Parathyroid adenoma (tissue), 2 donors: ENCODE measurements at regions not wholly inside any gene's neighbourhood (a gene's known extent, or its start where the extent isn't known, plus 50 kb on each side); places are given as distances from the start of the nearest gene placed in this dataset.

Experiments used
- H2AFZ ChIP-seq: fragments of 300-600 bp; sonication (generic); one replicate; pipeline ENCODE4 v1.7.0; 2017; ENCODE audit warnings: antibody characterized with exemption, mild to moderate bottlenecking
- H3K27ac ChIP-seq: fragments of 300-600 bp; sonication (generic); one replicate; pipeline ENCODE4 v1.7.0; 2017
- H3K27me3 ChIP-seq: fragments of 300-600 bp; sonication (generic); one replicate; pipeline ENCODE4 v1.7.0; 2017; ENCODE audit warnings: low read length; ENCODE audit not compliant: control insufficient read depth, insufficient read depth
- H3K36me3 ChIP-seq: fragments of 300-600 bp; sonication (generic); one replicate; pipeline ENCODE4 v1.7.0; 2017; ENCODE audit warnings: low read length; ENCODE audit not compliant: control insufficient read depth, insufficient read depth
- H3K4me1 ChIP-seq: fragments of 300-600 bp; sonication (generic); one replicate; pipeline ENCODE4 v1.7.0; 2017; ENCODE audit warnings: control low read depth
- H3K4me2 ChIP-seq: fragments of 300-600 bp; sonication (generic); one replicate; pipeline ENCODE4 v1.7.0; 2017; ENCODE audit warnings: low read length
- H3K4me3 ChIP-seq: fragments of 300-600 bp; sonication (generic); one replicate; pipeline ENCODE4 v1.7.0; 2017; ENCODE audit warnings: low read depth, low read length
- H3K79me2 ChIP-seq: fragments of 300-600 bp; sonication (generic); one replicate; pipeline ENCODE4 v1.7.0; 2017; ENCODE audit warnings: control low read depth
- H3K9ac ChIP-seq: fragments of 300-600 bp; sonication (generic); one replicate; pipeline ENCODE4 v1.7.0; 2017; ENCODE audit warnings: mild to moderate bottlenecking
- H3K9me3 ChIP-seq: fragments of 300-600 bp; sonication (generic); one replicate; pipeline ENCODE4 v1.7.0; 2017; ENCODE audit warnings: low read length; ENCODE audit not compliant: control insufficient read depth
- TF ChIP-seq, protein P1 (sequence below): fragments of 300-600 bp; sonication (generic); IDR thresholded peaks from one replicate; pipeline ENCODE4 v1.7.0; 2017; ENCODE audit warnings: antibody characterized with exemption, mild to moderate bottlenecking
- donor health status: primary hyperparathyroidism.

DNA sequence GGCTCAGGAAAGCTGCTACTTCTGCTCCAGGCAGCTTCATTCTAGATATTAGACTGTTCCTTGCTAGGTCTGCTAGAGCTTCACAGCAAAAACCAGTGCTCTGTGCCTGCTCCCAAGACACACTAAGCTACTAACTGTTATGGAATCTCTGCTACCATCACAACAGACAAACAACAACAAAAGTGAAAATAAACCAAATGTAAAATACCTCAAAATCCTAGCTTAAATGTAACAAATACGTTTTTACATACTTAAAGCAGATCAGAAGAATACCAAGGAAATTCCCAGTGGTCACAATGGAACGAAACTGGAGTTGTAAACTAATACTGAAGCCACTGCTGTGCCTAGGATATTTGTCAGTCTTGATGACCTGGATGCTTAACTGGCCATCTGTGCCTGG, 84.6 kb upstream of the EZR start:
- no peak overlapping the region for H3K4me3 ChIP-seq
- H3K9me3 ChIP-seq: no peaks in the 10 kb centered on the region
- H3K4me2 ChIP-seq: no peak overlapping the region
- no peaks in the 10 kb centered on the region for H3K4me1 ChIP-seq
- H3K27ac ChIP-seq: no peak overlapping the region
- TF ChIP-seq, protein P1, sequence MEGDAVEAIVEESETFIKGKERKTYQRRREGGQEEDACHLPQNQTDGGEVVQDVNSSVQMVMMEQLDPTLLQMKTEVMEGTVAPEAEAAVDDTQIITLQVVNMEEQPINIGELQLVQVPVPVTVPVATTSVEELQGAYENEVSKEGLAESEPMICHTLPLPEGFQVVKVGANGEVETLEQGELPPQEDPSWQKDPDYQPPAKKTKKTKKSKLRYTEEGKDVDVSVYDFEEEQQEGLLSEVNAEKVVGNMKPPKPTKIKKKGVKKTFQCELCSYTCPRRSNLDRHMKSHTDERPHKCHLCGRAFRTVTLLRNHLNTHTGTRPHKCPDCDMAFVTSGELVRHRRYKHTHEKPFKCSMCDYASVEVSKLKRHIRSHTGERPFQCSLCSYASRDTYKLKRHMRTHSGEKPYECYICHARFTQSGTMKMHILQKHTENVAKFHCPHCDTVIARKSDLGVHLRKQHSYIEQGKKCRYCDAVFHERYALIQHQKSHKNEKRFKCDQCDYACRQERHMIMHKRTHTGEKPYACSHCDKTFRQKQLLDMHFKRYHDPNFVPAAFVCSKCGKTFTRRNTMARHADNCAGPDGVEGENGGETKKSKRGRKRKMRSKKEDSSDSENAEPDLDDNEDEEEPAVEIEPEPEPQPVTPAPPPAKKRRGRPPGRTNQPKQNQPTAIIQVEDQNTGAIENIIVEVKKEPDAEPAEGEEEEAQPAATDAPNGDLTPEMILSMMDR: no peak
- H3K36me3 ChIP-seq: no peaks in the 10 kb centered on the region
- H3K9ac ChIP-seq: no peak overlapping the region
- H3K79me2 ChIP-seq: no peaks in the 10 kb centered on the region
- no peaks in the 10 kb centered on the region for H3K27me3 ChIP-seq
- H2AFZ ChIP-seq: no peak overlapping the region

DNA sequence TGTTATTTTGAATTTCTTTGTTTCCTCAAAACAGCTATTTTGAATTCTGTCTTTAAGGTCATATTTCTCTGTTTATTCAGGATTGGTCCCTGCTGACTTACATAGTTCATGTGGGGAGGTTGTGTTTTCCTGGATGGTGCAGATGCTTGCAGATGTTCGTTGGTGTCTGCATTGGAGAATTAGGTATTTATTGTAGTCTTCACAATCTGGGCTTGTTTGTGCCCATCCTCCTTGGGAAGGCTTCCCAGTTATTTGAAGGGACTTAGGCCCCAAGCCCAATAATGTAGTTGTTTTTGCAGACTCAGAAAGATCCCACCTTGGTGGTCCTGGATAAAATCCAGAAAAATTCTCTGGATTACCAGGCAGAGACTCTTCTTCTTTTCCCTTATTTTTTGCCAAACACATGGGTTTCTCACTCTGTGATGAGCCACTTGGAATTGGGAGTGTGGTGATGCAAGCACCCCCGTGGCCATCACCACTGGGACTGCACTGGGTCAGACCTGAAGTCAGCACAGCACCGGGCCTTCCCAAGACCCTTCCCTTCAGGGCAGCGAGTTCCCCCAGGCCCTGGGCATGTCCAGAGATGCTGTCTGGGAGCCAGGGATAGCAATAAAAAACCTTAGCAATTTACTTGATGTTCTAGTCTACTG, 81.6 kb upstream of the EZR start:
- Histone ChIP-seq H3K27ac (no peak overlapping the region), H3K4me1 (no peaks in the 10 kb centered on the region), H2AFZ (no peak overlapping the region), H3K4me2 (no peak overlapping the region), H3K27me3 (no peaks in the 10 kb centered on the region), H3K36me3 (no peaks in the 10 kb centered on the region), H3K9me3 (no peaks in the 10 kb centered on the region), H3K4me3 (no peak overlapping the region), H3K9ac (no peak overlapping the region), H3K79me2 (no peaks in the 10 kb centered on the region)
- TF ChIP-seq, protein P1: no peak

DNA sequence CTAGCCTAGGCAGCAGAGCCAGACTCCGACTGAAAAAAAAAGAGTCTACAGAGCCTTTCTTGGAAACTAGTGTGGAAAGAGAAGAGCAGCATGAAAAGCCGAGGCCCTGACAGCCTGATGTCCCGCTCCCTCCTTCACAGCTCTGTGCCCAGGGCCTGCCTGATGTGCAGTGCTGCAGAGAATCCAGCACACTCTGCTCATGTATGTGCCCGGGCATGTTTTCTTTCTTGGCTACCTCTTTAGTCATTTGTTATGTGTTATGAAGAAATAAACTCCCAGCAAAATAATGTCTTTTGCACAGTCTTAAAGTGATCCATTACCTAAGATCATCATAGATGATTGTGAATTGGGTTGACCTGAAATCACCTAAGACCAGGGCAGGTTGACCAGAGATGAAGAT, 78.1 kb upstream of the EZR start:
- H3K27ac ChIP-seq: no peak overlapping the region
- H3K4me1 ChIP-seq: no peaks in the 10 kb centered on the region
- H3K27me3 ChIP-seq: no peaks in the 10 kb centered on the region
- H3K4me2 ChIP-seq: no peak overlapping the region
- no peak overlapping the region for H3K4me3 ChIP-seq
- no peak overlapping the region for H2AFZ ChIP-seq
- no peaks in the 10 kb centered on the region for H3K36me3 ChIP-seq
- H3K9me3 ChIP-seq: no peaks in the 10 kb centered on the region
- no peak overlapping the region for H3K9ac ChIP-seq
- no peaks in the 10 kb centered on the region for H3K79me2 ChIP-seq
- TF ChIP-seq, protein P1: no peak

DNA sequence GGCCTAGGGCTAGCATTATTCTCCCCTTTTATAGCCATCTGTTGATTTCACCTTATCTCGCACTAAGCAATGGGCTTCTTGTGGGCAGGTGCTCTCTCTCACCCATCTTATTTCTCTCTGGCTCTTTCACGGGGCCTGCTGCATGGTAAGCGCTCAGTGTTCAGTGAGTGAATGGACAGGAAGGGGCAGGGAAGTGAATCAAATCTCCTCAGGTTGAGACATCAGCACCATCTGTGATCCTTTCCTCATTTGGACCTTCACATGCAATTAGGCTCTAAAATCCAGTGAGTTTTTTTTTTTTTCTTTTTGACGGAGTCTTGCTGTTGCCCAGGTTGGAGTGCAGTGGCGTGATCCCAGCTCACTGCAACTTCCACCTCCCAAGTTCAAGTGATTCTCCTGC, 76.5 kb upstream of the EZR start:
- TF ChIP-seq, protein P1: no peak
- Histone ChIP-seq H3K4me1 (no peaks in the 10 kb centered on the region), H3K9ac (no peak overlapping the region), H3K9me3 (no peaks in the 10 kb centered on the region), H3K79me2 (no peaks in the 10 kb centered on the region), H3K4me2 (no peak overlapping the region), H3K27me3 (no peaks in the 10 kb centered on the region), H3K4me3 (no peak overlapping the region), H3K36me3 (no peaks in the 10 kb centered on the region), H2AFZ (no peak overlapping the region), H3K27ac (no peak overlapping the region)

DNA sequence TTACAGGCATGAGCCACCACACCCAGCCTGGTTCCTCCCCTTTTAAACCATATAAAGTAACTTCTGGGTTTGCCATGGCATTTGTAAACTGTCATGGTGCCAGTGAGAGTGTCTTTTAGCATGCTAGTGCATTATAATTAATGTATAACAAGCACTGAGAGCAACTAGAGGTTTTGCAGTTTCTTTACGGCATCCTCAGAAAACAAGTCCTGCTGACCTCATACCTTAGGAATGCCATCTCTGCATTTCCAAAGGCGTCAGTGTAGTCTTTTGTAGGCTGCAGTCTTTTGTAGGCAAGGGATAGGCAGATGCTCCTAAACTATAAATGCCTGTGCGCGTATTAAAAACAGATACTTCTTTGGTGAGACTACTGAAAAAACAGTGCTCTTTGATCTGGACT, 75.0 kb upstream of the EZR start:
- TF ChIP-seq, protein P1: no peak
- no peaks in the 10 kb centered on the region for H3K79me2 ChIP-seq

More for the DNA sequence above, 75.0 kb upstream of the EZR start:
- no peak overlapping the region for H3K4me2 ChIP-seq
- H3K9ac ChIP-seq: no peak overlapping the region
- H3K36me3 ChIP-seq: no peaks in the 10 kb centered on the region
- no peaks in the 10 kb centered on the region for H3K27me3 ChIP-seq
- peak overlapping the region; percentile 66 for H2AFZ ChIP-seq
- H3K27ac ChIP-seq: no peak overlapping the region
- no peaks in the 10 kb centered on the region for H3K4me1 ChIP-seq
- no peak overlapping the region for H3K4me3 ChIP-seq
- no peaks in the 10 kb centered on the region for H3K9me3 ChIP-seq
